K562 (cell line): ENCODE measurements at regions not wholly inside any gene's neighbourhood (a gene's known extent, or its start where the extent isn't known, plus 50 kb on each side); places are given as distances from the start of the nearest gene placed in this dataset.

Experiments used
- ATF6 ChIP-seq: sonication (generic); formaldehyde crosslinking; IDR thresholded peaks from 2 replicates; pipeline ENCODE4 v1.4.0; 2020; ENCODE audit warnings: mild to moderate bottlenecking, missing genetic modification reagents
- BCLAF1 ChIP-seq, 2 experiments: fragments of 450-650 bp in 1 of 2; IDR thresholded peaks; 2 replicates each; pipeline ENCODE4 v1.6.1; 2011 to 2017; ENCODE audit warnings: low read depth in 2 of 2, antibody characterized with exemption in 1 of 2, borderline replicate concordance in 1 of 2, low read length in 1 of 2, mild to moderate bottlenecking in 1 of 2, mixed read lengths in 1 of 2; ENCODE audit not compliant: control insufficient read depth in 1 of 2
- CHD7 ChIP-seq: fragments of 200-600 bp; sonication (generic); IDR thresholded peaks from one replicate; pipeline ENCODE4 v1.6.1; 2012; ENCODE audit warnings: mild to moderate bottlenecking, low read depth, low read length, inconsistent platforms
- KHSRP ChIP-seq: fragments of 450-650 bp; IDR thresholded peaks from 2 replicates; pipeline ENCODE4 v1.6.1; 2017
- NBN ChIP-seq: fragments of 450-650 bp; IDR thresholded peaks from 2 replicates; pipeline ENCODE4 v1.6.1; 2016; ENCODE audit warnings: low read depth, mild to moderate bottlenecking
- SIN3B ChIP-seq: fragments of 450-650 bp; IDR thresholded peaks from 2 replicates; pipeline ENCODE4 v1.6.1; 2017; ENCODE audit warnings: low read depth, mild to moderate bottlenecking, moderate library complexity
- SMAD1 ChIP-seq: fragments of 150-350 bp; IDR thresholded peaks from 2 replicates; pipeline ENCODE4 v1.6.1; 2014; ENCODE audit warnings: low read length, low read depth; ENCODE audit not compliant: partially characterized antibody
- TEAD4 ChIP-seq, 2 experiments: sonication (generic) in 1 of 2; formaldehyde crosslinking in 1 of 2; IDR thresholded peaks; 2 replicates each; pipeline versions ENCODE4 v1.6.1 to v1.8.0; 2012 to 2022; ENCODE audit warnings: borderline replicate concordance in 1 of 2, inconsistent platforms in 1 of 2, low read length in 1 of 2, mild to moderate bottlenecking in 1 of 2, missing genetic modification reagents in 1 of 2

- TF ChIP-seq CHD7 (no peak), BCLAF1 (IDR thresholded peaks at IDR 0.05; ENCODE audit: borderline replicate concordance in 1 of 2, control insufficient read depth in 1 of 2, low read depth in 2 of 2, low read length in 1 of 2) (no peak), TEAD4 (IDR thresholded peaks at IDR 0.05; ENCODE audit: low read length) (no peak), TEAD4 (CRISPR knock-in tag; IDR thresholded peaks at IDR 0.05; ENCODE audit: borderline replicate concordance) (no peak), ATF6 (CRISPR knock-in tag) (no peak), SIN3B (no peak), KHSRP (no peak), SMAD1 (no peak), NBN (no peak)
These were observed 656.8 kb downstream of the VRK1 start (continued) for GRCh38 chr14:97453991-97454390.
